A673 (cell line): ENCODE measurements at regions not wholly inside any gene's neighbourhood (a gene's known extent, or its start where the extent isn't known, plus 50 kb on each side); places are given as distances from the start of the nearest gene placed in this dataset.

Experiments
- BruUV-seq: library from RNA; stranded (reverse); fragments of 400-500 nt; replicated peaks from 2 replicates; lab custom pipeline; 2021; lab: Mats Ljungman, UMichigan
- CTCF ChIA-PET: fragments of 300-600 bp; sonication (Branson Sonifier 250); formaldehyde crosslinking; loops from one replicate; lab custom pipeline; 2022; ENCODE audit warnings: antibody characterized with exemption; lab: Charles Lee
- POLR2A ChIA-PET: fragments of 300-600 bp; sonication (Branson Sonifier 250); formaldehyde crosslinking; loops from one replicate; lab custom pipeline; 2022; ENCODE audit warnings: antibody characterized with exemption; ENCODE audit not compliant: low non-redundant PET; lab: Charles Lee
- DNase-seq: peaks from one replicate; pipeline ENCODE4 v3.0.0-alpha.2; 2015; ENCODE audit warnings: low spot score
- H3K27ac ChIP-seq: fragments of 200-600 bp; sonication (generic); 2 replicates; pipeline ENCODE4 v1.5.1; 2016; ENCODE audit warnings: mixed run types, low read depth, mild to moderate bottlenecking, mixed read lengths, antibody characterized with exemption, low read length; ENCODE audit not compliant: poor library complexity, severe bottlenecking
- H3K27me3 ChIP-seq: fragments of 200-600 bp; sonication (generic); replicated peaks from 2 replicates; pipeline ENCODE4 v1.6.1; 2017; ENCODE audit warnings: mixed run types, low read depth, mild to moderate bottlenecking, mixed read lengths, antibody characterized with exemption, low read length; ENCODE audit not compliant: insufficient read depth, poor library complexity
- H3K36me3 ChIP-seq: fragments of 200-600 bp; sonication (generic); 2 replicates; pipeline ENCODE4 v1.6.1; 2016; ENCODE audit warnings: mixed run types, mild to moderate bottlenecking, mixed read lengths, antibody characterized with exemption, low read length; ENCODE audit not compliant: insufficient read depth, poor library complexity, severe bottlenecking
- H3K4me1 ChIP-seq: fragments of 200-600 bp; sonication (generic); 2 replicates; pipeline ENCODE4 v1.6.1; 2017; ENCODE audit warnings: mixed run types, mild to moderate bottlenecking, mixed read lengths, antibody characterized with exemption, low read length; ENCODE audit not compliant: insufficient read depth, poor library complexity, severe bottlenecking
- H3K4me3 ChIP-seq: fragments of 200-600 bp; sonication (generic); 2 replicates; pipeline ENCODE4 v1.5.1; 2016; ENCODE audit warnings: low read depth, mixed run types, mild to moderate bottlenecking, mixed read lengths, low read length; ENCODE audit not compliant: poor library complexity, severe bottlenecking
- H3K9me3 ChIP-seq: fragments of 200-600 bp; sonication (generic); 2 replicates; pipeline ENCODE4 v1.6.1; 2016; ENCODE audit warnings: mixed run types, low read depth, mild to moderate bottlenecking, mixed read lengths, antibody characterized with exemption, low read length; ENCODE audit not compliant: poor library complexity, severe bottlenecking
- EZH2 ChIP-seq: fragments of 200-600 bp; sonication (generic); IDR thresholded peaks from 2 replicates; pipeline ENCODE4 v1.6.1; 2017; ENCODE audit warnings: borderline replicate concordance, low read depth, mild to moderate bottlenecking, mixed read lengths, antibody characterized with exemption, low read length; ENCODE audit not compliant: poor library complexity, severe bottlenecking
- intact Hi-C: fragments of 100-400 bp; cut with micrococcal nuclease; formaldehyde crosslinking; loops from one replicate; pipeline ENCODE4 v1.10.0; 2022; ENCODE audit not compliant: unreplicated experiment
- TF ChIP-seq, protein P1 (sequence below): fragments of 300-800, 200-600 bp; sonication (generic); conservative IDR thresholded peaks from 2 replicates; pipeline ENCODE4 v1.5.1; 2017; ENCODE audit warnings: low read depth, mild to moderate bottlenecking, antibody characterized with exemption, low read length, moderate library complexity, mixed read lengths

DNA sequence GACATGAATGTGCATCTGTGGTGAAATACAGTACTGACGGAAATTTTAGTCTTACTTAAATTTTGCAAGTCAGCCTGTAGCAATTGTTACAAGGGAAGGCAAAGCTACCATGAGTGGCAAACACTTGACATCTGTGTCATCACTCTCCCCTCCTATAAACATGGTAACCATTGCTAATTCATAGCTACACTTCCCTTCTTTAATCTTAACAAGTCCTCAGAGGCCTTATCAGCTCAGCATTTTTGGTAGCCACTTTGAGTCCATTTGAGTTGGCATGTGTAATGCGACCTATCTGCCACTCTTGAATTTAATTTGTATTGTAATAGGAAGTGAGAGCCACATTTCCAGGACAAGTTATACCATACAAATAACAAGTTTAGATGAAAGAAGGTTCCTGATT, 218.1 kb downstream of the RMST start:
- Histone ChIP-seq H3K36me3 (no peaks in the 10 kb centered on the region), H3K4me3 (no peak overlapping the region), H3K4me1 (no peaks in the 10 kb centered on the region), H3K9me3 (no peaks in the 10 kb centered on the region), H3K27ac (no peak overlapping the region), H3K27me3 (peaks cover 46% of the 10 kb centered on the region)
- DNase-seq, result no peak
- CTCF ChIA-PET, result no interaction called here
- TF ChIP-seq, protein P1, sequence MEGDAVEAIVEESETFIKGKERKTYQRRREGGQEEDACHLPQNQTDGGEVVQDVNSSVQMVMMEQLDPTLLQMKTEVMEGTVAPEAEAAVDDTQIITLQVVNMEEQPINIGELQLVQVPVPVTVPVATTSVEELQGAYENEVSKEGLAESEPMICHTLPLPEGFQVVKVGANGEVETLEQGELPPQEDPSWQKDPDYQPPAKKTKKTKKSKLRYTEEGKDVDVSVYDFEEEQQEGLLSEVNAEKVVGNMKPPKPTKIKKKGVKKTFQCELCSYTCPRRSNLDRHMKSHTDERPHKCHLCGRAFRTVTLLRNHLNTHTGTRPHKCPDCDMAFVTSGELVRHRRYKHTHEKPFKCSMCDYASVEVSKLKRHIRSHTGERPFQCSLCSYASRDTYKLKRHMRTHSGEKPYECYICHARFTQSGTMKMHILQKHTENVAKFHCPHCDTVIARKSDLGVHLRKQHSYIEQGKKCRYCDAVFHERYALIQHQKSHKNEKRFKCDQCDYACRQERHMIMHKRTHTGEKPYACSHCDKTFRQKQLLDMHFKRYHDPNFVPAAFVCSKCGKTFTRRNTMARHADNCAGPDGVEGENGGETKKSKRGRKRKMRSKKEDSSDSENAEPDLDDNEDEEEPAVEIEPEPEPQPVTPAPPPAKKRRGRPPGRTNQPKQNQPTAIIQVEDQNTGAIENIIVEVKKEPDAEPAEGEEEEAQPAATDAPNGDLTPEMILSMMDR, result no peak
- TF ChIP-seq EZH2, result no peak
- BruUV-seq, result no TSS peak
- POLR2A ChIA-PET, result no interaction called here
- intact Hi-C loops, result no loop called here

DNA sequence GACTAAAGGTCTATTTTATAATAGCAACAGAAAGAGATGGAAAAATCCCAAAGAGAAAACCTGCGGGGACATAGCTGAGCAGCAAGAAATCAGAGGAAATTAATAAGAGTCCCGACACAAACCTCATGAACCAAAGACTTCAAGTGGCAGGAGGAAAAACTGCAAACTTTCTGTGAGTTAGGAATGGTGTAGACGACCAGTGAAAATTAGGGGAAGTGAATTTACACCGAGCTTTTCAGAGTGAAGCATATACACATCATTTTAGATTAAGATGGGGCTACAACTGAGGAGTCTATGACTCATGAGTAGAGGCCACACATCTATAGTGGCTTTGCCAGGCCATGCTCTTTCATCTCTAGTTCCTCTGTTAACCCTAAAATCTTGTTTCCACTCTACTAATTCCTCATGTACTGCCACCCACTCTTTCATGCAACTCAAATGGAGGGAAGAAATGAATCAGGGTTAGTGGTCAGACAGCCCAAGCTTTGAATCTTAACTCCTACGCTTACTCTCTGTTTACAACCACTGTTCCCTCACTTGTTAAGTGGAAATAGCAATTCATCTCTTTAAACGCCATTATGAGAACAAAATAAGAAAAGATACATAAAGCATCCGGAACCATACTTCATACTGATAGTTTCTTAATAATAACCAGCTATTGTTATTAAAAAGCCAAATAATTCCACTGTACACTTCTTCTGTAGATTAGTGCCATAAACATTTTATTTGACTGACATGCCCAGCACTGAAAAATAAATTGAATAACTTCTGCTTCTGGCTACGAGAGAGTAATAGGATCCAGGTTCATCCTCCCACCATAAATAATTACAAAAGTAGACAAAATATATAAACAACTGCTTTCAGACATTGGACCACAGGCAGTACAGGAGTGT, 219.3 kb downstream of the RMST start:
- no peak overlapping the region for H3K27ac ChIP-seq
- H3K9me3 ChIP-seq, result no peaks in the 10 kb centered on the region
- intact Hi-C loops, result no loop called here
- BruUV-seq, result no TSS peak
- ChIA-PET POLR2A (no interaction called here), CTCF (no interaction called here)
- no peaks in the 10 kb centered on the region for H3K36me3 ChIP-seq
- peaks cover 46% of the 10 kb centered on the region for H3K27me3 ChIP-seq
- TF ChIP-seq, protein P1, result no peak
- TF ChIP-seq EZH2, result no peak
- DNase-seq, result no peak
- no peak overlapping the region for H3K4me3 ChIP-seq
- no peaks in the 10 kb centered on the region for H3K4me1 ChIP-seq

DNA sequence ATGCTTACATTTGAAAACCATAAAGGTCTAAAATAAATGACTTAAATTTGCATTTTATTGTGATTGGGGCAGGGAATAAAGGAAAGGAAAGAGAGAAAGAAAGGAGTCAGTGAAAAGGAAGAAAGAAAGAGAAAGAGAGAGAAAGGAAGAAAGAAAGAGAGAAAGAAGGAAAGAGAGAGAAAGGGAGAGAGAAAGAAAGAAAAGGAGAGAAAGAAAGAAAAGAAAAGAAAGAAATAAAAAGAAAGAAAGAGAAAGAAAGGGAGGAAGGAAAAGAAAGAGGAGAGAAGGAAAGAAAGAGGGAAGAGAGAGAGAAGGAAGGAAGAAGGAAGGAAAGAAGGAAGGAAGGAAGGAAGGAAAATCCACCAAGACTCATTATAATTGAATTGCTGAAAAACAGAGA, 222.8 kb downstream of the RMST start:
- H3K27me3 ChIP-seq, result peaks cover 40% of the 10 kb centered on the region
- no peak overlapping the region for H3K4me3 ChIP-seq
- intact Hi-C loops, result no loop called here
- POLR2A ChIA-PET, result no interaction called here
- no peak for DNase-seq
- CTCF ChIA-PET, result no interaction called here
- TF ChIP-seq, protein P1, result no peak
- no peak for TF ChIP-seq EZH2
- BruUV-seq, result no TSS peak
- no peaks in the 10 kb centered on the region for H3K4me1 ChIP-seq
- no peaks in the 10 kb centered on the region for H3K36me3 ChIP-seq
- no peak overlapping the region for H3K27ac ChIP-seq
- H3K9me3 ChIP-seq, result no peaks in the 10 kb centered on the region
